ENCODE measurements at regions not wholly inside any gene's neighbourhood (a gene's known extent, or its start where the extent isn't known, plus 50 kb on each side); places are given as distances from the start of the nearest gene placed in this dataset.

DNA sequence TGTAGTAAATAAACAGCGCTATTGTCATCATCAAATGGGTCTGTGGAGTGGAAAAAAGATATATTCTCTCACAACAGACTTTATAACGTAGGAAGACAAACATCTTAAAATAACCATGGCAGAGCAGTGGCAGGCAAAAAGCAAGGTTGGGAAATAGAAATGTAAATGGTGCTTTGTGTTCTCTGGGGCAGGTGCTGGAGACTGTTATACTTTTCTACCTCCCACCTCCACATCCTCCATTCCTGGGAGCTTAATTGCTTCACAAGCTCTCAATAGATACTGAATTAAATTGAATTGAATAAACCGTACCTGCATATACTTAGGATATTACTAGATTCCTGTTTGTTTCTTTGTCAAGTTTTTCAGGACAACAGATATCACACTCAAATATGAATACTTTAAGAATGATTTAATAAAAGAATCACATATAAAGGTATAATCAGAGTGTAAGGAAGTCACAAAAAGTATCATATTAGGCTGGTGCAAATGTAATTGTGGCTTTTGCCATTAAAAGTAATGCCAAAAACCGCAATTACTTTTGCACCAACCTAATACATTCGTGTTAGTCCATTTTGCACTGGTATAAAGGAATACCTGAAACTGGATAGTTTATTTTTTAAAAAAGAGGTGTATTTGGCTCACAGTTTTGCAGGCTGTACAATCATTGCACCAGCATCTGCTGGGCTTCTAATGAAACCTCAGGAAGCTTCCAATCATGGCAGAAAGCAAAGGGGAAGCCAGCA, 367.3 kb downstream of the GRIA2 start:
- Histone ChIP-seq H3K4me3 (ENCODE audit: low read depth, low read length) (no peak overlapping the region), H3K36me3 (ENCODE audit: control insufficient read depth, insufficient read depth, low read length) (no peaks in the 10 kb centered on the region), H3K27me3 (ENCODE audit: control insufficient read depth, insufficient read depth, low read length) (no peaks in the 10 kb centered on the region)
- no peak for FAIRE-seq
- no peak for DNase-seq (ENCODE audit: low read depth)
- TF ChIP-seq, protein P1, sequence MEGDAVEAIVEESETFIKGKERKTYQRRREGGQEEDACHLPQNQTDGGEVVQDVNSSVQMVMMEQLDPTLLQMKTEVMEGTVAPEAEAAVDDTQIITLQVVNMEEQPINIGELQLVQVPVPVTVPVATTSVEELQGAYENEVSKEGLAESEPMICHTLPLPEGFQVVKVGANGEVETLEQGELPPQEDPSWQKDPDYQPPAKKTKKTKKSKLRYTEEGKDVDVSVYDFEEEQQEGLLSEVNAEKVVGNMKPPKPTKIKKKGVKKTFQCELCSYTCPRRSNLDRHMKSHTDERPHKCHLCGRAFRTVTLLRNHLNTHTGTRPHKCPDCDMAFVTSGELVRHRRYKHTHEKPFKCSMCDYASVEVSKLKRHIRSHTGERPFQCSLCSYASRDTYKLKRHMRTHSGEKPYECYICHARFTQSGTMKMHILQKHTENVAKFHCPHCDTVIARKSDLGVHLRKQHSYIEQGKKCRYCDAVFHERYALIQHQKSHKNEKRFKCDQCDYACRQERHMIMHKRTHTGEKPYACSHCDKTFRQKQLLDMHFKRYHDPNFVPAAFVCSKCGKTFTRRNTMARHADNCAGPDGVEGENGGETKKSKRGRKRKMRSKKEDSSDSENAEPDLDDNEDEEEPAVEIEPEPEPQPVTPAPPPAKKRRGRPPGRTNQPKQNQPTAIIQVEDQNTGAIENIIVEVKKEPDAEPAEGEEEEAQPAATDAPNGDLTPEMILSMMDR (IDR thresholded peaks at IDR 0.05; ENCODE audit: insufficient read depth, low read length, severe bottlenecking) = no peak

DNA sequence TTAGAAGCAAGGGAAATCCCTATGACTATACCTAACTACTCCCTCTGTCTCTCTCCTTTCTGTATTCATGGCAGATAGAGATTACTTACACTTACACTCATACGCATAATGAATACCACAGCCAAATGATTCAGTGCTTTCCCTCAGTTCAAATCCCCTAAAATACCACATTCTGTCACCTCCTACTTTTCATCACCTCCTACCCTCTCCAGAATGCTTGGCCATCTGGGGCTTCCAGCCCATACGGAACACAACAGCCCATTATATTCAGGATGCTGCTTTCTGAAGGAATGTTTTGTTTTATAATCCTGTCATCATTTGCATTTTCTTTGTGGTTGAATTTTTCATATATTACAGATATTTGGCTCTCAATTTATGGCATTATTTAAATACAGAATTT, 361.6 kb downstream of the GRIA2 start:
- H3K4me3 ChIP-seq (ENCODE audit: low read depth, low read length) = no peak overlapping the region
- no peaks in the 10 kb centered on the region for H3K36me3 ChIP-seq (ENCODE audit: control insufficient read depth, insufficient read depth, low read length)
- TF ChIP-seq, protein P1 (IDR thresholded peaks at IDR 0.05; ENCODE audit: insufficient read depth, low read length, severe bottlenecking) = no peak
- no peak for DNase-seq (ENCODE audit: low read depth)
- FAIRE-seq = no peak
- H3K27me3 ChIP-seq (ENCODE audit: control insufficient read depth, insufficient read depth, low read length) = no peaks in the 10 kb centered on the region

DNA sequence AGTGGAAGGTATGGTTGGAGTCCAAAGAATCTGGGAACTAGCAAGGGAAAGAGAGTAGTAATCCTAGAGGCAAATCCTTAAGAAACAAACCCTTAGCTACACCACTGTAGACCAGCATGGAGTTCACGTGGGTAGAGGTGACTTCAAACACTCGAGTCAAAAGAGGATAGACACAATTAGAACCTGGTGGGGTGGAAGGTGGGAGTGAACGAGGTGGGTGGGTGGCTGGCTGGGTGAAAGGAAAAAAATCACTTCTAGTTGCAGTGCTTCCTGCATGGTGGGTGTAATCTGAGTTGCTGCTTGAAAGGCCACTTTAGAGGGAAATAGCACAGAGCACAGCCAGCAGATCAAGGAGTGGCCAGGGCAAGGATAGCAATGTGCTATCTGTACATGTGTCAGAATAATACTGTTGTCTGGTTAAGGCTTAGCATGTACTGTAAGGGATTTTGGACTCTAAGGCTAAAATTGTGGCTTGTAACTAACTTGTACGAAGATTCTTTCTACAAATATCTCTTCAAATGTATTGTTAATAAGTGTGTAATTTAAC, 356.2 kb downstream of the GRIA2 start:
- Histone ChIP-seq H3K27me3 (ENCODE audit: control insufficient read depth, insufficient read depth, low read length) (no peaks in the 10 kb centered on the region), H3K4me3 (ENCODE audit: low read depth, low read length) (no peak overlapping the region), H3K36me3 (ENCODE audit: control insufficient read depth, insufficient read depth, low read length) (no peaks in the 10 kb centered on the region)
- TF ChIP-seq, protein P1 (IDR thresholded peaks at IDR 0.05; ENCODE audit: insufficient read depth, low read length, severe bottlenecking) = no peak
- DNase-seq (ENCODE audit: low read depth) = no peak
- FAIRE-seq = no peak

DNA sequence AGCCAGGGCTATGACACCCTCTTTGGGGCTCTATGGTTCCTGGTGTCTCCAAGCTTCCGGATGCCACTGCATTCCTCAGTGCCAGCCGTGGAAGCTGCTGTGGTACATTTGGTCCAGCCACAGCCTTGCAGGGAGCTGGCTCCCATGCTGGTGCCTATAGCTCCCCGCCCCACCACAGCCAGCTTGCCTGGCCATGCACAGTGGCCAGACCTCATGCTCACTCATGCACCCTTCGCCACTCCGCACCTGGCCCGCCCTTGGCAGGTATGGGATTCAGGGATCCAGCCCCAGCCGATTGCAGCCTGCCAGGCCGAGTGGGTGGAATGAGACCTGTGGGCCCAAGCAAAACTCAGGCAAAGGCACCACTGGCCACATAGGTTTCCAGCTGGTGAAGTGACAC, 354.8 kb downstream of the GRIA2 start:
- H3K27me3 ChIP-seq (ENCODE audit: control insufficient read depth, insufficient read depth, low read length) = no peaks in the 10 kb centered on the region
- TF ChIP-seq, protein P1 (IDR thresholded peaks at IDR 0.05; ENCODE audit: insufficient read depth, low read length, severe bottlenecking) = no peak
- DNase-seq (ENCODE audit: low read depth) = no peak
- no peaks in the 10 kb centered on the region for H3K36me3 ChIP-seq (ENCODE audit: control insufficient read depth, insufficient read depth, low read length)
- no peak for FAIRE-seq
- no peak overlapping the region for H3K4me3 ChIP-seq (ENCODE audit: low read depth, low read length)

DNA sequence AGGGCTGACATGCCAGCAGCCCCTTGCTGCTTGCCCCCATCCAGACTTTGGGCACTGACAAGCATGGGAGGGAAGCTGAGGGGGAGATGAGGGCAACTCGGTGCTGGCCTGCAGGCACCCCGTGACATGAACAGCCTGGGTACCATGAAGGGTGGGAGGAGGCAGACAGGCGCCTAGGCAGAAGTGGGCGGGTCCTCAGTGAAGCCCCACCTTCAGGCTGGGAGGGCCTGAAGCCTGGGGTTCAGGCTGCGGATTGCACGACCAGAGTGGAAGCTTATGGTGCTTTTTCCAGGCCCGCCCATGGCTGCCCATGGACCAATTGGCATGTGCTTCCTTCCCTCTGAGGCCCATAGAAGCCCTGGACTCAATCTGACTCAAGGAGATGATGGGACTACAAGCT, 354.1 kb downstream of the GRIA2 start:
- FAIRE-seq = no peak
- no peaks in the 10 kb centered on the region for H3K36me3 ChIP-seq (ENCODE audit: control insufficient read depth, insufficient read depth, low read length)
- H3K27me3 ChIP-seq (ENCODE audit: control insufficient read depth, insufficient read depth, low read length) = no peaks in the 10 kb centered on the region
- no peak overlapping the region for H3K4me3 ChIP-seq (ENCODE audit: low read depth, low read length)
- TF ChIP-seq, protein P1 (IDR thresholded peaks at IDR 0.05; ENCODE audit: insufficient read depth, low read length, severe bottlenecking) = no peak
- no peak for DNase-seq (ENCODE audit: low read depth)

DNA sequence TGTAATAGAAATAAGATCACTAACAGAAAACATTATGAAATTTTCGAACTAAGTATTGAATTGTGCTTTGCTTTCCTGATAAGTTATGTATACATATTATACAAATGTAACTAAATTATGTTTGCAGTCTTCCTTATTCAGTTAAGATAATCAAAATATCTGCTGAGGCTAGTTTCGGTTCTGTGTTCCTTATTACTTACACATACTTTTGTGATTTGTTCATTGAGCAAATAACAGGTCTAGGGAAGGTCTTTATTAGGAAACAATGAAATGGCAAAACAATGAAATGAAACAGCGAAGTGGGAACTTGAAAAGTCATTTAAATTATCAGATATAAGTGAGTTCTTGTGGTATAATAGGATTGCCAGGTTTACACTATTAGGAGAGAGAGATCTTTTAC, 352.4 kb downstream of the GRIA2 start:
- TF ChIP-seq, protein P1 (IDR thresholded peaks at IDR 0.05; ENCODE audit: insufficient read depth, low read length, severe bottlenecking) = no peak
- DNase-seq (ENCODE audit: low read depth) (peak; percentile 76), FAIRE-seq (no peak)
- H3K36me3 ChIP-seq (ENCODE audit: control insufficient read depth, insufficient read depth, low read length) = no peaks in the 10 kb centered on the region
- no peaks in the 10 kb centered on the region for H3K27me3 ChIP-seq (ENCODE audit: control insufficient read depth, insufficient read depth, low read length)
- no peak overlapping the region for H3K4me3 ChIP-seq (ENCODE audit: low read depth, low read length)

All from bronchial epithelial cell (primary cell).